Ascending aorta (tissue), 2 donors: ENCODE measurements at regions not wholly inside any gene's neighbourhood (a gene's known extent, or its start where the extent isn't known, plus 50 kb on each side); places are given as distances from the start of the nearest gene placed in this dataset.

Experiments
- DNase-seq, 2 donors: peaks; one replicate each; pipeline ENCODE4 v3.0.0-alpha.2; 2019; ENCODE audit warnings: low spot score in 2 of 2
- H3K27ac ChIP-seq, 2 donors: fragments of 200-600 bp; sonication (generic); one replicate each; pipeline ENCODE4 v1.5.1; 2016 to 2017; ENCODE audit warnings: mild to moderate bottlenecking in 1 of 2
- H3K27me3 ChIP-seq: fragments of 200-600 bp; sonication (generic); one replicate; pipeline ENCODE4 v1.5.1; 2017
- H3K36me3 ChIP-seq, 2 donors: fragments of 200-600 bp; sonication (generic); one replicate each; pipeline ENCODE4 v1.5.1; 2016
- H3K4me1 ChIP-seq, 2 donors: fragments of 200-600 bp; sonication (generic); one replicate each; pipeline ENCODE4 v1.5.1; 2016 to 2017; ENCODE audit warnings: mild to moderate bottlenecking in 1 of 2
- H3K4me3 ChIP-seq, 2 donors: fragments of 200-600 bp; sonication (generic); one replicate each; pipeline ENCODE4 v1.5.1; 2016 to 2017; ENCODE audit warnings: mild to moderate bottlenecking in 1 of 2
- H3K9me3 ChIP-seq, 2 donors: fragments of 200-600 bp; sonication (generic); one replicate each; pipeline ENCODE4 v1.5.1; 2016
- CTCF ChIP-seq, 3 experiments: fragments of 200-600 bp in 2 of 3; fragments of 450-650 bp in 1 of 3; sonication (generic) in 2 of 3; IDR thresholded peaks; one replicate each; pipeline ENCODE4 v1.5.1; 2016 to 2019; ENCODE audit warnings: antibody characterized with exemption in 3 of 3, mild to moderate bottlenecking in 1 of 3, moderate library complexity in 1 of 3
- intact Hi-C: fragments of 100-400 bp; cut with DNase I; formaldehyde crosslinking; loops from one replicate; pipeline ENCODE4 v1.15.1; 2023

GRCh38 chr2:563512-563911, 113.7 kb downstream of the TMEM18 start:
- H3K4me3 ChIP-seq = no peak overlapping the region
- H3K9me3 ChIP-seq = no peaks in the 10 kb centered on the region
- no peaks in the 10 kb centered on the region for H3K36me3 ChIP-seq
- intact Hi-C loops = no loop called here
- H3K27ac ChIP-seq = no peak overlapping the region
- TF ChIP-seq CTCF (IDR thresholded peaks at IDR 0.05) = no peak
- H3K4me1 ChIP-seq = no peaks in the 10 kb centered on the region
- no peaks in the 10 kb centered on the region for H3K27me3 ChIP-seq
- no peak for DNase-seq

DNA sequence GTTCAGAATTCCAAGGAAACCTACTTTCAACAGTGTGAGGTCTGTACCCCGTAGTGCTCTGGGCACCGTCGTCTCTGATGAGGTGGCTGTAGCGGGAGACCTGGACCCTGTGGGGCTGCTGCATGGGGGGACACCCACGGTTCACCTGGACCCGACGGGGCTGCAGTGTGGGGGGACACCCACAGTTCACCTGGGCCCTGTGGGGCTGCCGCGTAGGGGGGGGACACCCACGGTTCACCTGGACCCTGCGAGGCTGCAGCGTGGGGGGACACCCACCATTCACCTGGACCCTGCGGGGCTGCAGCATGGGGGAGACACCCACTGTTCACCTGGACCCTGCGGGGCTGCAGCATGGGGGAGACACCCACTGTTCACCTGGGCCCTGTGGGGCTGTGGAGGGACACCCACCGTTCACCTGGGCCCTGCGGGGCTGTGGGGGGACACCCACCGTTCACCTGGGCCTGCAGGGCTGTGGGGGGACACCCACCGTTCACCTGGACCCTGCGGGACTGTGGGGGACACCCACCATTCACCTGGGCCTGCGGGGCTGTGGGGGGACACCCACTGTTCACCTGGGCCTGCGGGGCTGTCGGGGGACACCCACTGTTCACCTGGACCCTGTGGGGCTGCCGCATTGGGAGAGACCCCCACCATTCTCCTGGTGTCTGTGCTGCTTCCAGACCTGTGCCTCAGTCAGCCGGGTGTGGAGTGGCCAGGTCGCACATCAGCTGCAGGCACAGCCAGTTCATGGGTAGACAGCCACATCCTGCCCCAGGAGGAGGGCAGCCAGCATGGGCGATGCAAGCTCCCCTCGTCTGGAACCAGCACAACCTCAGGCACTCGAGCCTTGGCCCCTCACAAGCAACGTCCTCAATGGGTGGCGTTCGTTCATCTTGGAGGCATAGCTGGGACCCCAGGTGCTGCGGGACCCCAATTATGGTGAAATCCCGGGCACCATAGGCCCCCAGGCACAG, 114.5 kb downstream of the TMEM18 start:
- no peaks in the 10 kb centered on the region for H3K4me1 ChIP-seq
- TF ChIP-seq CTCF (IDR thresholded peaks at IDR 0.05) = no peak
- H3K27me3 ChIP-seq = no peaks in the 10 kb centered on the region
- no peak overlapping the region for H3K4me3 ChIP-seq
- H3K9me3 ChIP-seq = no peaks in the 10 kb centered on the region
- no peak for DNase-seq
- H3K36me3 ChIP-seq = no peaks in the 10 kb centered on the region
- intact Hi-C loops = no loop called here
- H3K27ac ChIP-seq = no peak overlapping the region

- no peaks in the 10 kb centered on the region for H3K27me3 ChIP-seq
- H3K27ac ChIP-seq = no peak overlapping the region
- H3K9me3 ChIP-seq = no peaks in the 10 kb centered on the region
- H3K4me1 ChIP-seq = no peaks in the 10 kb centered on the region
- TF ChIP-seq CTCF (IDR thresholded peaks at IDR 0.05) = no peak
- DNase-seq = no peak
- no peaks in the 10 kb centered on the region for H3K36me3 ChIP-seq
- intact Hi-C loops = no loop called here
- no peak overlapping the region for H3K4me3 ChIP-seq
Measured at GRCh38 chr2:558879-559278, 118.3 kb downstream of the TMEM18 start.

DNA sequence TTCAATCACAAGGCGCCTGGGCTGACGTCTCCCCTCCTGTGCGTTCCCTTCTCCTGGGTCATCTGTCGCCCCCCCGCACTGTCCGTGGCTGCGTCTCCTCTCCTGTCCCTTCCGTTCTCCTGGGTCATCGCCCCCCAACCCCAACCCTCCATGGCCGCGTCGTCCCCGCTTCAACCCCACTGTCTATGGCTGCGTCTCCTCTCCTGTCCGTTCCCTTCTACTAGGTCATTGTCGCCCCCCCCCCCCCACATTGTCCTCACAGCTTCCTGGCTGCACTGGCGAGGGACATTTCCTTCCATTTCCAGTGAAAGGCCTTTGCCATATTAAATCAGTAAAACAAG, 118.9 kb downstream of the TMEM18 start:
- intact Hi-C loops = no loop called here
- H3K36me3 ChIP-seq = no peaks in the 10 kb centered on the region
- H3K9me3 ChIP-seq = no peaks in the 10 kb centered on the region
- no peaks in the 10 kb centered on the region for H3K4me1 ChIP-seq
- no peak overlapping the region for H3K27ac ChIP-seq
- DNase-seq = no peak
- no peaks in the 10 kb centered on the region for H3K27me3 ChIP-seq
- no peak for TF ChIP-seq CTCF (IDR thresholded peaks at IDR 0.05)
- no peak overlapping the region for H3K4me3 ChIP-seq

GRCh38 chr2:557635-558301, 119.4 kb downstream of the TMEM18 start:
- Histone ChIP-seq H3K4me3 (no peak overlapping the region), H3K4me1 (no peaks in the 10 kb centered on the region), H3K9me3 (no peaks in the 10 kb centered on the region), H3K27me3 (no peaks in the 10 kb centered on the region), H3K36me3 (no peaks in the 10 kb centered on the region), H3K27ac (no peak overlapping the region)
- intact Hi-C loops = no loop called here
- TF ChIP-seq CTCF (IDR thresholded peaks at IDR 0.05) = no peak
- DNase-seq = no peak
